NOMO-1 (cell line): ENCODE measurements at regions not wholly inside any gene's neighbourhood (a gene's known extent, or its start where the extent isn't known, plus 50 kb on each side); places are given as distances from the start of the nearest gene placed in this dataset.
A peak's percentile ranks its signal among the peaks of the same experiment; 100 is the strongest.

Experiments used
- DNase-seq, 2 experiments: peaks; one replicate each; lab custom pipeline; 2025; ENCODE audit not compliant: unreplicated experiment in 2 of 2; lab: John Stamatoyannopoulos, UW

DNA sequence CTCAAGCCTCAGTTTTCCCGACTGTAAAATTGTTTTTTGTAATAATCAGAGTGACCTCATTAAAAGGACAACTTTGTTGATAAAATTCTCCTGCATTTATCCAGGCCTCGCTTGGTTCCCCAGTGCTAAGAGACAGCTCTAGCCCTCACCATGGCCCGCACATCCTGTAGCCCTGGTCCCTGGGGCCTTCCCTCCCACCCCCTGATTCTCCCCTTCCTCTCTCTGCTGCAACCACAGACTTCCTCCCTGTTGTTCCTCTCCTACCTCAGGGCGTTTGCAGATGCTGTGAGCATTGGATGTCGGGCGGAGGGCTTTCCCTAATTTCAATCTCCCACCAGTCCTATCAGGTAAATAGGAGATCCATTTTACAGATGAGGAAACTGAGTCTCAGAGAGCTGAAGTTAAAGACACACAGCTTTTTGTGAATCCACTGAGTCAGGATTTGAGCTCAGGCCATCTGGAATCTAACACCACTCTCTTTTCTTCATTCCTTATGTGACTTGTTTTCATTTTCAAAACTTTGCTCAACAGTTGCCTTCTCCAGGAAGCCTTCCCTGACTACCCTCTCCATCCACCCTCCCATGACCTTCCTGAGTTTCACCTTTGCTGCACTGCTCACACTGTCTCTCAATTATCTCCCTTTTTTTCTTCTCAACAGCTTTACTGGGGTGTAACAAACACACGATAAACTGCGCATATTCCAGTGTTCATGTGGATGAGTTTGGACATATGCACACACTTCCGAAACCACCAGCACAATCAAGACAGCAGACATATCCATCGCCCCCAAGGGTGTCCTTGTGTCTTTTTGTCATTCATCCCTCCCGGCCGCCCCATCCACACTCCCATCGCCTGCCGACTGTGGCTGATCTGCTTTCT is 107.1 kb downstream of the CEBPB start:
- DNase-seq, result no peak

DNA sequence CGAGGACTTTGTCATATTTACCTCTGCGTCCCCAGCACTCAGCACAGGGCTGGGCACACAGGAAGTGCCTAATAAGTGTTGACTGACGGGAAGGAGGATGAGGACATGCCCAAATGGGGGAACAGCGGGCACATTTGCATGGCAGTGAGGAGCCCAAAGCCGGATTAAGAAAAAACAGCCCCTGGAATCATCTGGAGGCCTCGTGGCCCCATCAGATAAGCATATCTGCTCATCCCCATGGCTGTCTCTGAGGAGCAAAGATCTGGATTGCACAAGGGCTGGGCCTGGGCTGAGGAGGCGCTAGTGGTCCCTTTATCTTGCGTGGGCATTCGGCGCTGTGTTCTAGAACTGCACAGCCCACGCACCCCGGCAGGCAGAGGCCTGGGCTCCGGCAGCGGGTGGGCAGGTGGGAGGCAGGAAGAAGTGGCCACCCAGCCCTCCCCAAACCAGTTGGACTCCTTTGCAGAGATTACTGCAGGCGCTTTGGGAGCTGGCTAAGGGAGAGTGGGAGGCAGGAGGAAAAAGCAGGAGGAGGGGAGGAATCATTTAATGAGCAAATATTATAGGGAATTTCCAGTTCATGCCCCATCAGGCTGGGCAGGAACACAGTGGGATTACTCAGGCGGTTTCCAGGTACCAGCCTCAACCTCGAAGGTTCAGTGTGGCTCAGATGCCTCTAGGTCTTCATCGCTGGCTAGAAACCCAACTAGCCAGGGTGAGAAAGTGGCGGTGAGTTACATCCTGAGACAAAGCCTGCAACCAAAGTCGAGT is 108.1 kb downstream of the CEBPB start:
- no peak for DNase-seq

DNA sequence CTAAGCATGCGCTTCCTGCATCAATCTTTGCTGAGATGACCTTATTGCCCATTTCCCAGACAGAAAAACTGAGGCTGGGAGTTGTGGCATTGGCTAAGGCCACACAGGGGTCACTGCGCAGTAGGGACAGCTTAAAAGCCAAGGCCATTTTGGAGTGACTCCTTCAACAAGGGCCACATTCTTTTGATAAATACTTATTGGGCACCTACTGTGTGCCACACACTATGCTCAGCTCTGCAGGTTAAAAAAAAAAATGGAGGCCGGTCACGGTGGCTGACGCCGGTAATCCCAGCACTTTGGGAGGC is 108.6 kb downstream of the CEBPB start:
- DNase-seq, result no peak

DNA sequence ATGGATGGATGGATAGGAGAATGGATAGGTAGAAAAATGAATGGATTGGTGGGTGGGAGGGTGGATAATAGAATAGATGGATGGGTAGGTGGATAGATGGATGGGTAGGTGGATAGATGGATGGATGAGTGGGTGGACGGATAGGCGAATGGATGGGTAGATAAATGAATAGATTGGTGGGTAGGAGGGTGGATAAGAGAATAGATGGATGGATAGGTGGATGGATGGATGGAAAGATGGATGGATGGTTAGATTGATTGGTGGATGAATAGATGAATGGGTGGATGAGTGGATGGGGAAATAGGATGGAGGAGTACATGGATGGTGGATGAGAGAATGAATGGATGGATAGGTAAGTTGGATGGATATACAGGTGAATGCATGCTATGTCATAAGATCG is 110.5 kb downstream of the CEBPB start:
- DNase-seq, result no peak

DNA sequence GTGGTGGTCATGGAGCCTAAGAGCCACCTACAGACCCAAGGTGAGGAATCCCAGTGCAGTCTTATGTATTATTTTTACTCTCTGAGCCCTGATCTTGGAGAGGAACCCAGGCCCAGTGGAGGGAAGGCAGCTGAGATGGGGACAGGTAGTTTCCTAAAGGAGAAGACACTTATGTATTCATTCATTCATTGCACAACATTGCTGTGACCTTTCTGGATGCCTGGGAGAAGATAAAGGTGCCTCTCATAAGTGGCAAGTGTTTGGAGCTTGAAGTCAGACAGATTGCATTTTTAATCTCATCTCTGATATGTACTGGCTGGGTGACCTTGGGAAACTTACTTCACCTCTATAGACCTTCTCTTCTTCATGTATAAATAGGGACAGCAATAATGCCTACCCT is 111.1 kb downstream of the CEBPB start:
- DNase-seq, result no peak

DNA sequence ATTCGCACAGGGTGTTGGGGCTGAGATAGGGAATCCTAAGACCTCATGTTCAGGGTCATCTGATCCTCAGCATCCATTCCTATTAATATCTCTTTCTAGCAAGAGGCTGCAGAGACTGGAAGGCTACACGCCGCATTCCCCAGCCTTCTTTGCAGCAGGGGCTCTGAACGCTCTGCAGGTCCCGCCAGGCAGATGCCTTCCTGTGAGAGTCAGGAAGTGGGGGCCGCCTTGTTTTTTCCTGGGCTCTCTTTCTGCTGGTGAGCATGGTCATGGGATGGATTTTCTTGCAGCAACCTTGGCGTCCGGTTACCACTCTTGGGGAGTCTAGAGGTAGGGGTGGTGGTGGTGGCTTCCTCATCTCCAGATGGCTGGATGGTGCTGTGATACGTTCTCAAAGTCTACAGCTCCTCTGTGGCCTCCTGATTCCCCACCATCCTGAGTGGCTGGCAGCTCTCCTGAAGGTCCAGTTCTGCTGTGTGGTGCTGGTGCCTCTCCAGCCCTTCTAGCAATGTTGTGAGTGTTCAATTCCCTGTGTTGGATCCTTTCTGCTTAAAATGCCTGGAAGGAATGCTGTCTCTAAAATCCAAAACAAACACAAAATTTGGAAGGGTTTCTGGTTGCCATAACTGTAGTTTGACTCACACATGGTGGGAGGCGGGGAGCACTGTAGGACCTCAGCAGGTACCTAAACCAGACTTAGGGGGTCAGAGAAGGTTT is 111.9 kb downstream of the CEBPB start:
- no peak for DNase-seq

DNA sequence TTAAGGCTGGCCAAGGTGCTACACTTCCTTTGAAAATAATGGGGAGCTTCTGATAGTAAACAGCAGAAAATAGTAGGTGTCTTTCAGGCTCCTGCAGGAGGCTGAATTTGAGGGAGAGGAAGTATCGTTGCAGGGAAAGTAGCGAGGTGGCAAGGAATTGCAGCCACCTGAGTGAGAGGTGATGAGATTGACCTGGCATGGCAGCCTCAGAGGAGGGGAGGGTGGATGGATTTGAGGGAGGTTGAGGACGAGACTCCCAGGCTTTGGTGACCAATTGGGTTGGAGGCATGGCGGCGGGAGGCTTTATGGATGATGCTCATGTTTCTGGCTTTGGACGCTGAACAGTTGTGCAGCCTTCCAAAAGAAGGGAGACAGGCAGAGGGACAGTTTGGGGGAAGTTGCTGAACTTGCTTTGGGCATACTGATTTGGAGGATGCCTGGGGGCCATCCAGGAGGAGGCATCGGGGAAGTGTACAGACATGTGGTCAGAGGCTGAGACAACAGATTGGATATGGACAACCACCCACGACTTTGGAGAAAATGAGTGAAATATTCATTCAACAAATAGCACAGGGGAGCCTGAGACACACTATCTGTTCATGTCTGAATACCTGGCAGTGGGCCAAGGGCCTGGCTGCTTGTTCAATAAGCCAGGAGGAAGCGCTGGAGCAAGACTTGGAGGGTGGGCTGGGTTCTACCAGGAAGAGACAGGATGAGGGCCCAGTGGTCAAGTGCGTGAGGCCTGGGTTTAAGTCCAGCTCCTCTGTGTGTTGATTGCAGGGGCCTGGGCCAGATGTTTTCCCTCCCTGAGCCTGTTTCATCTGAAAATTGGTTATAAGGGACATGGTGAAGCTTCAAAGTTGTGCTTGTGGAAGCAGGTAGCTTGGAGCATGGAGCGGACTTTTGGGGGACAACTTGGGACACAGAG is 113.2 kb downstream of the CEBPB start:
- no peak for DNase-seq

DNA sequence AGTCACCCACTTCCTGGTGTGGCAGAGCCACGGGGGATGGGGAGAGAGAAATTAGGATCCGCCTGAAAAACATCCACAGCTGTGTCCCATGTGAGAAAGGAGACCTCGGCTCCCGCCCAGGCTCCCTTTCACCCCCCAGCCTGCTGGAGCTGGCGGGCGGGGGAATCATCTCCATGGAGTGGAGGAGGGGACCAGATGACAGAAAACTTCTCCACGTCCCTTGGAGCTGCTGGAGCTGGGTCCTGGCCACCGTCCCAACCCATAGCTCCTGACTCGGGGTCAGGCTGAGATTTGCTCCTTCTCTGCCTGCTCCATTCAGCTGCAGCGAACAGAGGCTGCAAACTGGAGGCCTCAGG is 113.8 kb downstream of the CEBPB start:
- no peak for DNase-seq

DNA sequence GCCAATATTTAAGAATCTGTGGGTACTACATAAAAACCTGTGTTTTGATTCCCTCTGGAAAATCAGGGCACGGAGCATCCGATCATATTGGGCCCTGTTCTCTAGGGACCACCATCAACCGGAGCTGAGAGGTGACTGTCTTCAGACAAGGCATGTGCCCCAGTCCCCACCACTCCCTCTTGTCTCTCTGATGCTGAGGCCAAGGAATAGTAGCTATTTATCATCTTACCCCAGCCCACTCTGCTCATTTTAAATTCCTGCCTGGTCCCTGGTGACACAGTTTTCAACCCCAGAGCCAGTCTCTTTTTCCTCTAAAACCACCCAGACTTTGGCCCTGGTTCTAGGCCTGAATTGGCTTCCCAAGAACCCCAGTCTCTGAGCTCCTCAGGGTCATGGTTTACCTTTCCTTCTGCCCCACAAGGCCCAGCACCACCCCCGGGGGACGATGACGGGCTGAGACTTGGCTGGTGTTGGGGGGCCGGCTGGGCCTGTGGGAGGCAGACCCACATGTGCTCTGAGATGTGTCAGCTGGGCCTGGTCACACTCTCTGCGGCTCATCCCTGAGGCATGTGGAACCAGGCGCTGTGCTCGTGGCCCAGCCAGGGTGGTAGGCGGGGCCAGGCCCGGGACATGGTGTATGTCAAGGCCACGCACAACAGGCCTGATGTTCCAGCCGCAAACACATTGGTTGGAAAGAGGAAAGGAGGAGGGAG is 114.4 kb downstream of the CEBPB start:
- no peak for DNase-seq

DNA sequence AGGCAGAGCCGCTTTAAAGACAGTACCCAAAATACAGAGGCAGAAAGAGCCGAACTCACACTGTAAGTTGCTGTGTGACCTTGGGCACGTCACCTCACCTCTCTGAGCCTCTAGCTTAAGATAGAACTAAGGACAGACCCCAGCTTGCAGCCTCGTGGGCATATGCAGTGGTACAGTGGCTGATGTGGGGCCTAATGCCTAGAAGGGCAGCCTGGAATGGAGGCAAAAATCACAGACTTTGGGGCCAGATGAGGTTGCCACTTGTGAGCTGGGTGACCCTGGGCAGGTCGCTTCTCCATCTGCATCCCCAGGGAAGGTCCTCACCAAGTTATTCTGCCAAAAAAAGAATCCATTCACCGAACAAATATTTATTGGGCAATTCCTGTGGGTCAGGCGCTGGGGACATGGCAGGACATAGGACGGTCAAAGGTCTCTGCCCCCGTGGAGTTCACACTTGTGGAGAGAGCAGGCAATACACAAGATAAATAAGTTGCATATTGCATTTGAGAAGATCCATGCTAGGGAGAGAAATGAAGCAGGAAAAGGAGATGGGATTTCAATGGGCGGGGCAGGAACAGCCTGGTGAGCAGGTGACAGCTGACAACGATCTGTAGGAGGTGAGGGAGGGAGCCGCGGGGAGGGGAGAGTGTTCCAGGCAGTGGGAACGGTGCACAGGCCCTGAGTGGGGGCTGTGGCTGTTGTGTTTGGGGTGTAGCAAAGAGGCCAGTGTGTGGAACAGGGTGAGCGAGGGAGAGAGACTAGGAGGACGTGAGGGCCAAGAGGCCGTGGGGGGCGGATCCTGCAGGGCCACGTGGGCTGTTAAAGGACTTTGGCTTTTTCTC is 115.2 kb downstream of the CEBPB start:
- DNase-seq, result no peak

DNA sequence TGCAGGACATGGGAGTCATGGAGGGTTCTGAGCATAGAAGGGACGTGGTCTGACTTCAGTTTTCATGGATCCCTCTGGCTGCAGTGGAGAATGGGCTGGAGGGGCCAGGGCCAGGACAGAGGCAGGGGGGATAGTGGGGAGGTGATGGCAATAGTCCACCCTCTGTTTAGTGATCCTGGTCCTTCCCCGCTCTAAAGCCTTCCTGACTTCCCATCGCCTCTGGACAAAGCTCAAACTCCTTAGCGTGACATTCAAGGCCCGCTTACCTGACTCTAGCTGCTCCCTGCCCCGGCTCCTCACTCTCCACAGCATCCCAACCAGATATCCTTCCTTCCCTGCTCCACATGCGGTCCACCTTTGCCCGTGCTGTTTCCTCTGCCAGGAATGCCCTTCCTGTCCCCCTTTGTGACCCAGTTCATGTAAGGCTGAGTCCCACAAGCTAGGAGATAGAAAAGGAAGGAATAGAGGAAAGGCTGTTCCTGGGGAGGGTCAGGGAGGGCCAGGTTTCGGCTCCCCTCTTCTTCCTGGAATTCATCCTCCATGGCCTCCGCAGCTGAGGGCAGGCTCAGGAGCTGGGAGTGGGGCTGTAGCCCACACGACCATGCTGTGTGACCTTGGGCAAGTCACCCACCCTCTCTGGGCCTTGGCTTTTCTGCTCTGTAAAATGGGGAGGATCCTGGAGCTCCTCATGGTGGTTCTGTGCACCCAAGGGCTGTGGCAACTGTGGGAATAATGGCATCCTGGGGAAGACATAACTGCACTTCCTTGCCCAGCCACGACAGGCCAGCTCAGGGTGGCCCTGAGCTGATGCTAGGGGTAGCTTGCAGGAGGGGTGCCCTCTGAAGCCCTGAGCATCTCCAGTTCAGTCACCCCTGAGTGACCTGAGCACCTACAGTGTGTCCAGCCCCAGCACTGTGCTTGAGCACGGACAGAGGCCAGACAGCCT is 116.1 kb downstream of the CEBPB start:
- DNase-seq, result no peak

DNA sequence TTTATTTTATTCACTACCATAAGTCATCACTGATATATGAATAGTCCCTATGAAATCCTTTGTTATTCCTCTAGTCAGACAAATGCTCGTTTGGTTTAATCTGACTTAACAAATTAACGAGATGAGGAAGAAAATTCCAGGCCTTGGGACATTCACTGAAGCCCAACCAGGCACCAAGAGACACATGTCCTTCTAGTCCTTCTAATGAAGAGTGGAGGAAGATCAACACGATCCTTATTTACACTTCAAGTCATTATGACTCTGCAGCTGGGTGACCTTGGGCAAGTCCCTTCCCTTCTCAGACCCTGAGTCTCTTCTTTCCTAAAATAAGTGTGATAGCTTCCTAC is 117.5 kb downstream of the CEBPB start:
- no peak for DNase-seq

DNA sequence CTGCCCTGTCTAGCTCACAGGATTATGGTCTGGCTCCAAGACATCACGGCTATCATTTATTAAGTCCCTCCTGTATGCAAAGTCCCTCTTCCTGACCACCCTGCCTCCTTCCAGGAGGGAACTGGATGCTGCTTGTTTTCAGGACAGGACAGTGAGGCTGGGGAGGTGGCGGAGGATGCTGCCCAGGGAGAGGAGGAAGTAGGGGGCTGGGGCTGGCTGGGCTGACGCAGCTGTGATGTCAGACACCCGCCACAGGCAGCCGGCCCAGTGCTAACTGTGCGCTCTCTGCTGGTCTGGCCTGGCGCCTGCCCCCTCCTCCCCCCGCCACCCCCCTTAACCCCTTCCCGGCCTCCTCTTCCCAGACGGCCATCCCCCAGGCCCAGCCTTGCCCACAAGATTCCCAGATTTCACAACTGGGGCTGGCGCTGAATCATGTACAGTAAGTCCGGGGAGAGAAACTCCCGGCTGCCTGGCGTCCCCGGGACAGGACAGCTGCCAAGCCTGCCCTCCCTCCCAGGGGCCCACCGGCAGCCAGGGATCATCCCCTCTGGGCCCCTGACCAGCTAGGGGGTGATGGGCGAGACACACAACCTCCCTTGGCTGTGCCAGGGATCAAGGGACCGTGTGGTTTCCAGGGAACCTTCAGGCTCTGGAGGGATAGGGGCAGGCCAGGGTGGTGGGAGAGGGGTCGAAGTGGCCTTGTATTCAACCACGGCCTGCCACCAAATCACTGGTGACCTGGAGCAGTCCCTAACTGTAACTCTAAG is 118.1 kb downstream of the CEBPB start:
- peak; percentile 68 to 69 for DNase-seq

DNA sequence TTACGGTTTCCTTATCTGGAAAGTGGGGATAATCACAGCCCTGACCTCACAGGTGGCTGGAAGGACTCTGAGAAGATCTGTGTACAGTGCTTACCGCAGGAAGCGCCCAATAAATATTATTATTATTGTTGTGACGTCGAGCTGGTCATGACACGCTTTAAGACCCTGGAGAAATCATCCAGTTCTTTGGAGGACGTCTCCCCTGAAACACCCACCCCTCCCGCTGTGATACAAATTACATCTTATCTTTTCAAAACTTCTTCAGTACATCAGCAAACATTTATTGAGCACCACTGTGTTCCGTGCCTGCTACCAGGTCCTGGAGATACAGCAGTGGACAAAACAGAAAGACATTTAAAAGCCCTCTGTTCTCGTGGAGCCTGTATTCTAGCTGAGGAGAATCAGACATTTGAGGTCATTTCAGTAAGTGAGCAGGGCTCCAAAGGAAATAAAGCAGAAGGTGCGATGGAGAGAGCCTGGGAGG is 118.7 kb downstream of the CEBPB start:
- DNase-seq, result no peak

DNA sequence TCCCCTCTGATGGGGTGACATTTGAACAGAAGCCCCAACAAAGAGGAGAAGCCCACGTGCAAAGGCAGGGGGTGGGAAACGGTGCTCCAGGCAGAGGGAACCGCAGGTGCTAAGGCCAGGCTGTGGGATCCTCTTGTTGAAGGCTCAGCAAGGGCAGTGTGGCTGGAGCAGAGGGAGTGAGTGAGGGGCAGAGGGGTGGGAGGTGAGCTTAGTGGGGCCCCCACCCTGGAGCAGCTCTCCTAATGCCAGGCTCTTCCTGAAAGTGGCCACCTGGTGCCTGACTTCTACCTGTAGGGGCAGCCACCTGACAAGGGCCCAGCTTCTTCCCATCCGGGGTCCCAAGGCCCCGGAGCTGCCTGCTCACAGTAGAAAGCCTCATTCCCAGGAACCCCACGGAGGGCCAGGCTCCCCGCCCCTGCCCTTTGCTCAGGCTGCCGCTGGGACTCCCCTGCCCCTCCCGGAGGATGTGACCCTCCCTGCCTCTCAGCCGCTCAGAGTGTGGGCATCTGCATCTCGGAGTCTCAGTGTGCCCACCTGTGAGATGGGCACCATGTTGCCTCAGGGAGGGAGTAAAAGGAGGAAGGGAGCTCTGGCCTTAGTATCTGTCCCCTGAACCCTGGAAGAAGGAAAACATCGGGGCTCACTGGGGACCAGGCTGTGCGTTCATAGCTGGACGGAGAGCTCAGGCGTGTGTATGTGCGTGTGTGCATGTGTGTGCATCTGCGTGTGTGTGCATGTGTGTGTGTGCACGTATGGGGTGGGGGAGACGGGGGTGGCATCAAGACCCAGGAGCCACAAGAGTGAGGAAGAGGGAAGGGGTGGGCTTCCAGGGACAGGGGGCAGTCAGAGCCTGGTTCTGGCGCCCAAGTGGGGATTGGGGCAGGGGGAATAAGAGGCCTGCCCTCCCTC is 119.4 kb downstream of the CEBPB start:
- no peak for DNase-seq

DNA sequence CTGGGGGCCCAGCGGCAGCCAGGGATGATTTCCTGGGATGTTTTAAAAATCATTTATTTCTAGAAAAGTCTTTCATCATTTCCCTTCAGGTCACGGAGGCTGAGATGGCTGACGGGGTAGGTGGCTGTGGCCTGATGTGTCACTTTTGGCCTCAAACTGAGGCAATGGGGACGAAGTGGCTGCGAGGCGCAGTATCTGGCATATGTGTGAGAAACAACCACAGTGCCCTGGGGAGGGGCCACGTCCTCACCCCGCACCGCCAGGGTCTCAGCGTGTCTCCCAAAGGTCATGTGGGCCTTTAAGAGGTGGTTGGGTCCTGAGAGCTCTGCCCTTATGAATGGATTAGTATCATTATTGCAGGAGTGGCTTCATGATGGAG is 120.0 kb downstream of the CEBPB start:
- DNase-seq, result no peak
